HepG2 (cell line): ENCODE measurements at regions not wholly inside any gene's neighbourhood (a gene's known extent, or its start where the extent isn't known, plus 50 kb on each side); places are given as distances from the start of the nearest gene placed in this dataset.

Experiments used
- ATAC-seq: fragments of 200-7000 bp; cut with Tn5 transposase; 3 replicates; pipeline ENCODE4 v1.9.1; 2020; ENCODE audit warnings: mild to moderate bottlenecking, moderate library complexity
- BruUV-seq: library from RNA; stranded (reverse); fragments of 400-500 nt; replicated peaks from 2 replicates; lab custom pipeline; 2021; lab: Mats Ljungman, UMichigan
- CTCF ChIA-PET: fragments of 300-600 bp; formaldehyde crosslinking; extraction: SDS; loops from one replicate; lab custom pipeline; 2021; ENCODE audit warnings: low total read pairs, inconsistent platforms, low intra/inter-chr PET ratio; lab: Yijun Ruan, JAX
- POLR2A ChIA-PET: fragments of 350-600 bp; sonication (Branson Sonifier 250); formaldehyde crosslinking; loops from one replicate; lab custom pipeline; 2020; ENCODE audit warnings: antibody characterized with exemption, inconsistent platforms; lab: Yijun Ruan, JAX
- DNase-seq: peaks from one replicate; pipeline ENCODE4 v3.0.0-alpha.2; 2015; ENCODE audit warnings: low spot score
- FAIRE-seq: peaks from 3 replicates; lab custom pipeline; 2011; peaks lifted over from hg19 to GRCh38; lab: Jason Lieb, UNC
- H2AFZ ChIP-seq: one replicate; pipeline ENCODE4 v1.6.1; 2011; ENCODE audit warnings: low read length, inconsistent platforms
- H3K27ac ChIP-seq: fragments of 300-600 bp; 3 replicates; pipeline ENCODE4 v1.8.0; 2011; ENCODE audit warnings: mixed run types, mild to moderate bottlenecking, mixed read lengths, low read length, inconsistent platforms; ENCODE audit not compliant: insufficient read depth; ENCODE audit errors: extremely low read length
- H3K27me3 ChIP-seq, 2 experiments: fragments of 200-600 bp in 1 of 2; 2 replicates in 1 of 2; 3 replicates in 1 of 2; pipeline versions ENCODE4 v1.6.0 to v1.8.0; 2011; ENCODE audit warnings: low read length in 2 of 2, mild to moderate bottlenecking in 2 of 2, moderate library complexity in 2 of 2, inconsistent platforms in 1 of 2; ENCODE audit not compliant: insufficient read depth in 2 of 2, control insufficient read depth in 1 of 2
- H3K36me3 ChIP-seq, 2 experiments: fragments of 200-600 bp in 1 of 2; replicated peaks in 1 of 2; 2 replicates in 1 of 2; 3 replicates in 1 of 2; pipeline versions ENCODE4 v1.5.1 to v1.8.0; 2011; ENCODE audit warnings: low read length in 2 of 2, inconsistent platforms in 1 of 2; ENCODE audit not compliant: insufficient read depth in 2 of 2, control insufficient read depth in 1 of 2
- H3K4me1 ChIP-seq: 2 replicates; pipeline ENCODE4 v1.5.1; 2012; ENCODE audit warnings: low read length, inconsistent platforms; ENCODE audit not compliant: insufficient read depth
- H3K4me2 ChIP-seq: 2 replicates; pipeline ENCODE4 v1.6.0; 2011; ENCODE audit warnings: low read depth, low read length, inconsistent platforms
- H3K4me3 ChIP-seq, 3 experiments: fragments of 200-600 bp in 1 of 3; sonication (generic), shearing (Covaris generic) in 1 of 3; replicated peaks in 1 of 3; 2 replicates each; pipeline ENCODE4 v1.5.1; 2011 to 2016; ENCODE audit warnings: low read length in 3 of 3, inconsistent platforms in 2 of 3, low read depth in 2 of 3, mild to moderate bottlenecking in 2 of 3, control low read depth in 1 of 3, mixed read lengths in 1 of 3; ENCODE audit not compliant: insufficient read depth in 1 of 3
- H3K79me2 ChIP-seq: one replicate; pipeline ENCODE4 v1.6.1; 2011; ENCODE audit warnings: low read length, inconsistent platforms; ENCODE audit not compliant: insufficient read depth
- H3K9ac ChIP-seq: 2 replicates; pipeline ENCODE4 v1.6.0; 2011; ENCODE audit warnings: mild to moderate bottlenecking, low read depth, low read length, inconsistent platforms; ENCODE audit not compliant: insufficient read depth
- H3K9me3 ChIP-seq: 2 replicates; pipeline ENCODE4 v1.5.1; 2012; ENCODE audit warnings: mild to moderate bottlenecking, low read length
- H4K20me1 ChIP-seq: 2 replicates; pipeline ENCODE4 v1.6.0; 2011; ENCODE audit warnings: inconsistent platforms, mild to moderate bottlenecking, low read length, moderate library complexity; ENCODE audit not compliant: insufficient read depth
- GTF2F1 ChIP-seq: fragments of 150-350 bp; IDR thresholded peaks from 2 replicates; pipeline ENCODE4 v1.6.1; 2014; ENCODE audit warnings: low read length
- HMG20B ChIP-seq: conservative IDR thresholded peaks from 2 replicates; pipeline ENCODE4 v1.6.1; 2016; ENCODE audit warnings: missing genetic modification reagents, missing compliant biosample characterization
- HOXA7 ChIP-seq: sonication (generic); formaldehyde crosslinking; IDR thresholded peaks from 2 replicates; pipeline ENCODE4 v1.8.1; 2022; ENCODE audit warnings: mild to moderate bottlenecking, missing genetic modification reagents, moderate library complexity
- RELA ChIP-seq: sonication (generic); formaldehyde crosslinking; IDR thresholded peaks from 2 replicates; pipeline ENCODE4 v1.4.0; 2020; ENCODE audit warnings: missing genetic modification reagents
- ZIK1 ChIP-seq: sonication (generic); formaldehyde crosslinking; IDR thresholded peaks from 2 replicates; pipeline ENCODE4 v1.5.0; 2020; ENCODE audit warnings: mild to moderate bottlenecking, low read depth, missing genetic modification reagents, borderline replicate concordance
- ZNF180 ChIP-seq: sonication (generic); formaldehyde crosslinking; IDR thresholded peaks from 2 replicates; pipeline ENCODE4 v1.4.0; 2020; ENCODE audit warnings: low read depth, missing genetic modification reagents, borderline replicate concordance
- ZNF205 ChIP-seq: IDR thresholded peaks from 2 replicates; pipeline ENCODE4 v1.6.1; 2018; ENCODE audit warnings: missing biosample characterization, missing genetic modification reagents
- ZNF263 ChIP-seq: sonication (generic); formaldehyde crosslinking; IDR thresholded peaks from 2 replicates; pipeline ENCODE4 v1.4.0; 2020; ENCODE audit warnings: missing genetic modification reagents
- ZNF724P ChIP-seq: sonication (generic); formaldehyde crosslinking; IDR thresholded peaks from 2 replicates; pipeline ENCODE4 v1.8.0; 2022; ENCODE audit warnings: missing genetic modification reagents, borderline replicate concordance
- WGBS: methylation state at CpG from one replicate; pipeline ENCODE4 v1.1.6; 2017; ENCODE audit warnings: low lambda C conversion rate; 5-methylcytosine and 5-hydroxymethylcytosine counted together
- in situ Hi-C: cut with HindIII; loops from 2 replicates; pipeline ENCODE4 v1.10.0; 2017; ENCODE audit warnings: low pct_unique_long_range_greater_than_20kb; ENCODE audit not compliant: extremely low pct_ligation_motif_present
- intact Hi-C: fragments of 100-400 bp; cut with micrococcal nuclease; formaldehyde crosslinking; loops from one replicate; pipeline ENCODE4 v1.10.0; 2022; ENCODE audit not compliant: unreplicated experiment
- TF ChIP-seq, protein P1 (sequence below): sonication (generic); formaldehyde crosslinking; IDR thresholded peaks from 2 replicates; pipeline ENCODE4 v1.4.0; 2020; ENCODE audit warnings: missing genetic modification reagents
- TF ChIP-seq, protein P2 (sequence below): sonication (generic); formaldehyde crosslinking; IDR thresholded peaks from 2 replicates; pipeline ENCODE4 v1.9.0; 2021; ENCODE audit warnings: missing genetic modification reagents, mild to moderate bottlenecking, borderline replicate concordance

DNA sequence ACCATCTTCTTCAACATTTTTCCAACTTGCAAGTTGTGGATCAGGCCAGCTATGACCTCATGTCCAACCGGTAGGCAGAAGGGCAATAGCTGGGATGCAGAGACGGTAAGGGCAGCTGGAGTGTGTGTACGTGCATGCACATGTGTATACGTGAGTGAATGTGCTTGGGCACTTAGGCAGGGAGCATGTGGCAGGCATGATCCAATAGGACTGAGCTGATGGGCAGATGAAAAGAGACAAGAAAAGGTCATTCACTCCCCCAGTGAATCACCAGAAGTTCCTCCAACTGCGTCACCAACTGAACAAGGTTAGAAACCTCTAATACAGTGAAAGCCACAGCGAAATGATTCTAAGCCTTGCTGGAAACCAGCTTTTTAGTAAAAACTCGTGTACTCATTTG, 176.1 kb downstream of the FGFR2 start (continued):
- TF ChIP-seq, protein P1, sequence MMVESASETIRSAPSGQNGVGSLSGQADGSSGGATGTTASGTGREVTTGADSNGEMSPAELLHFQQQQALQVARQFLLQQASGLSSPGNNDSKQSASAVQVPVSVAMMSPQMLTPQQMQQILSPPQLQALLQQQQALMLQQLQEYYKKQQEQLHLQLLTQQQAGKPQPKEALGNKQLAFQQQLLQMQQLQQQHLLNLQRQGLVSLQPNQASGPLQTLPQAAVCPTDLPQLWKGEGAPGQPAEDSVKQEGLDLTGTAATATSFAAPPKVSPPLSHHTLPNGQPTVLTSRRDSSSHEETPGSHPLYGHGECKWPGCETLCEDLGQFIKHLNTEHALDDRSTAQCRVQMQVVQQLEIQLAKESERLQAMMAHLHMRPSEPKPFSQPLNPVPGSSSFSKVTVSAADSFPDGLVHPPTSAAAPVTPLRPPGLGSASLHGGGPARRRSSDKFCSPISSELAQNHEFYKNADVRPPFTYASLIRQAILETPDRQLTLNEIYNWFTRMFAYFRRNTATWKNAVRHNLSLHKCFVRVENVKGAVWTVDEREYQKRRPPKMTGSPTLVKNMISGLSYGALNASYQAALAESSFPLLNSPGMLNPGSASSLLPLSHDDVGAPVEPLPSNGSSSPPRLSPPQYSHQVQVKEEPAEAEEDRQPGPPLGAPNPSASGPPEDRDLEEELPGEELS (CRISPR knock-in tag), result no peak
- TF ChIP-seq, protein P2, sequence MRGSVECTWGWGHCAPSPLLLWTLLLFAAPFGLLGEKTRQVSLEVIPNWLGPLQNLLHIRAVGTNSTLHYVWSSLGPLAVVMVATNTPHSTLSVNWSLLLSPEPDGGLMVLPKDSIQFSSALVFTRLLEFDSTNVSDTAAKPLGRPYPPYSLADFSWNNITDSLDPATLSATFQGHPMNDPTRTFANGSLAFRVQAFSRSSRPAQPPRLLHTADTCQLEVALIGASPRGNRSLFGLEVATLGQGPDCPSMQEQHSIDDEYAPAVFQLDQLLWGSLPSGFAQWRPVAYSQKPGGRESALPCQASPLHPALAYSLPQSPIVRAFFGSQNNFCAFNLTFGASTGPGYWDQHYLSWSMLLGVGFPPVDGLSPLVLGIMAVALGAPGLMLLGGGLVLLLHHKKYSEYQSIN (CRISPR knock-in tag), result no peak
- TF ChIP-seq ZNF263 (CRISPR knock-in tag), result no peak
- TF ChIP-seq, all 625 proteins: peak for 0

DNA sequence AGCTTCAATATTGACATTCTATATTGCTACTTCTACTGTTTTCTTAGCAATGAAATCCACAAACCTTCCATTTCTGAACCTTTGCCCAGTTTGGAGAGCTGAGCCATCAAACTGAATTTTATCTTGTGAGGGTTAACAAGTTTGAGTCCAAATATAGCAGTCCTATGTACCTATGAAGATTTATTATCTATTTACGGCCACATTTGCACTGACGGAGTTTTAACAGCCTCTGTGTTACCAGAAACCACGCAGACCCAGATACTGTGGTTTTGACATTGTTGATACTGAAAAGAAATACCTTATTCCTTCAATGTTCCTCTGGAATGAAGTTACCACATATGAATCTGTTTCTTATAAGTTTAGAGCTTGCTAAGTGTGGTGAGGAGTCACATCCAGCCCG, 172.6 kb downstream of the FGFR2 start:
- no peaks in the 10 kb centered on the region for H3K9me3 ChIP-seq
- 57% methylated on average over 4 of the region's 4 CpGs for WGBS
- POLR2A ChIA-PET, result no interaction called here
- DNase-seq, result no peak
- no peaks in the 10 kb centered on the region for H3K79me2 ChIP-seq
- TF ChIP-seq ZNF205 (CRISPR knock-in tag) (no peak), ZNF180 (CRISPR knock-in tag) (no peak), ZIK1 (CRISPR knock-in tag) (no peak), ZNF724P (CRISPR knock-in tag) (no peak), HOXA7 (no peak), HMG20B (CRISPR knock-in tag) (no peak), RELA (CRISPR knock-in tag) (no peak), GTF2F1 (no peak)
- TF ChIP-seq, all 625 proteins: peak for 0
- intact Hi-C loops (no loop called here), in situ Hi-C loops (no loop called here)
- no peaks in the 10 kb centered on the region for H3K4me1 ChIP-seq
- no peak overlapping the region for H3K9ac ChIP-seq
- BruUV-seq, result no TSS peak
- no peaks in the 10 kb centered on the region for H3K36me3 ChIP-seq
- H3K4me2 ChIP-seq, result no peak overlapping the region
- CTCF ChIA-PET, result no interaction called here
- H4K20me1 ChIP-seq, result no peaks in the 10 kb centered on the region
- H3K27ac ChIP-seq, result no peak overlapping the region
- no peak overlapping the region for H2AFZ ChIP-seq
- FAIRE-seq (no peak), ATAC-seq (no peak)
- H3K4me3 ChIP-seq, result no peak overlapping the region
- H3K27me3 ChIP-seq, result 0 out of 5 replicates have a peak, but pooled peaks cover 1 to 7% of the 10 kb centered on the region in 2 experiments
